Hematopoietic multipotent progenitor cell treated with erythropoietin and hydrocortisone succinate and interleukin-3 and kit ligand, for 6 days (in vitro differentiated cells): ENCODE measurements at regions not wholly inside any gene's neighbourhood (a gene's known extent, or its start where the extent isn't known, plus 50 kb on each side); places are given as distances from the start of the nearest gene placed in this dataset.
"Not testable (repeated sequence)": the region's sequence is repeated elsewhere in the genome, so short reads cannot be mapped to it uniquely, and the experiment has no call there.

Experiments
- DNase-seq: peaks from one replicate; pipeline ENCODE4 v3.0.0-alpha.2; 2015

GRCh38 chr18:30419399-30419798 lies 623.1 kb downstream of the DSC3 start:
- not testable (repeated sequence) for DNase-seq

GRCh38 chr18:30415903-30416302 lies 626.6 kb downstream of the DSC3 start:
- no peak for DNase-seq

GRCh38 chr18:30409120-30409519 lies 633.4 kb downstream of the DSC3 start:
- DNase-seq: no peak

GRCh38 chr18:30406728-30407127 lies 635.8 kb downstream of the DSC3 start:
- no peak for DNase-seq

- DNase-seq: no peak
These were observed 637.5 kb downstream of the DSC3 start for GRCh38 chr18:30405038-30405437.

GRCh38 chr18:30404422-30404821 lies 638.1 kb downstream of the DSC3 start:
- DNase-seq: no peak

GRCh38 chr18:30403278-30403677 lies 639.3 kb downstream of the DSC3 start:
- DNase-seq: no peak

- no peak for DNase-seq
These were observed 655.1 kb downstream of the DSC3 start for GRCh38 chr18:30387401-30387800.

- no peak for DNase-seq
These were observed 655.9 kb downstream of the DSC3 start for GRCh38 chr18:30386624-30387023.

- no peak for DNase-seq
These were observed 656.9 kb downstream of the DSC3 start for GRCh38 chr18:30385684-30386083.

GRCh38 chr18:30381826-30382225 lies 660.7 kb downstream of the DSC3 start:
- no peak for DNase-seq

GRCh38 chr18:30378097-30378496 lies 664.4 kb downstream of the DSC3 start:
- no peak for DNase-seq

- no peak for DNase-seq
These were observed 666.0 kb downstream of the DSC3 start for GRCh38 chr18:30376515-30376914.

- DNase-seq: no peak
These were observed 680.5 kb downstream of the DSC3 start for GRCh38 chr18:30361864-30362540.

GRCh38 chr18:30359521-30359920 lies 683.0 kb downstream of the DSC3 start:
- no peak for DNase-seq

GRCh38 chr18:30358555-30358954 lies 684.0 kb downstream of the DSC3 start:
- no peak for DNase-seq

- no peak for DNase-seq
These were observed 689.9 kb downstream of the DSC3 start for GRCh38 chr18:30352551-30353168.

GRCh38 chr18:30350263-30350662 lies 692.3 kb downstream of the DSC3 start:
- no peak for DNase-seq

GRCh38 chr18:30343090-30343489 lies 699.5 kb downstream of the DSC3 start:
- no peak for DNase-seq

- DNase-seq: no peak
These were observed 699.9 kb downstream of the DSC3 start for GRCh38 chr18:30342675-30343074.

GRCh38 chr18:30334781-30335180 lies 707.8 kb downstream of the DSC3 start:
- DNase-seq: no peak

- no peak for DNase-seq
These were observed 709.2 kb downstream of the DSC3 start for GRCh38 chr18:30333310-30333709.

- no peak for DNase-seq
These were observed 713.7 kb downstream of the DSC3 start for GRCh38 chr18:30328839-30329238.

- DNase-seq: no peak
These were observed 740.4 kb downstream of the DSC3 start for GRCh38 chr18:30302181-30302580.

GRCh38 chr18:30298769-30299168 lies 743.8 kb downstream of the DSC3 start:
- no peak for DNase-seq
